H9 (cell line): ENCODE measurements at regions not wholly inside any gene's neighbourhood (a gene's known extent, or its start where the extent isn't known, plus 50 kb on each side); places are given as distances from the start of the nearest gene placed in this dataset.

ENCODE experiments used
- DNase-seq: peaks from one replicate; pipeline ENCODE4 v3.0.0-alpha.2; 2017
- H2AFZ ChIP-seq: one replicate; pipeline ENCODE4 v1.6.1; 2013; ENCODE audit warnings: mild to moderate bottlenecking, low read length, control low read depth, moderate library complexity
- H2AK5ac ChIP-seq: 2 replicates; pipeline ENCODE4 v1.6.1; 2013; ENCODE audit warnings: low read length, control low read depth, mixed read lengths; ENCODE audit not compliant: insufficient read length
- H2BK120ac ChIP-seq: one replicate; pipeline ENCODE4 v1.6.1; 2013; ENCODE audit warnings: low read depth, mild to moderate bottlenecking, low read length, control low read depth, inconsistent platforms; ENCODE audit not compliant: poor library complexity, severe bottlenecking
- H2BK12ac ChIP-seq: 2 replicates; pipeline ENCODE4 v1.6.1; 2013; ENCODE audit warnings: low read length, control low read depth, mixed read lengths, low read depth; ENCODE audit not compliant: insufficient read length
- H2BK15ac ChIP-seq: 2 replicates; pipeline ENCODE4 v1.6.1; 2013; ENCODE audit warnings: low read depth, low read length, control low read depth
- H2BK20ac ChIP-seq: one replicate; pipeline ENCODE4 v1.6.1; 2013; ENCODE audit warnings: low read depth, mild to moderate bottlenecking, low read length, control low read depth, inconsistent platforms; ENCODE audit not compliant: poor library complexity, severe bottlenecking
- H2BK5ac ChIP-seq: 2 replicates; pipeline ENCODE4 v1.6.1; 2013; ENCODE audit warnings: low read length, control low read depth, mixed read lengths; ENCODE audit not compliant: insufficient read length
- H3K14ac ChIP-seq: 2 replicates; pipeline ENCODE4 v1.6.1; 2013; ENCODE audit warnings: low read length, control low read depth; ENCODE audit not compliant: insufficient read depth
- H3K18ac ChIP-seq: 2 replicates; pipeline ENCODE4 v1.6.1; 2013; ENCODE audit warnings: low read depth, mild to moderate bottlenecking, mixed read lengths, low read length, control low read depth; ENCODE audit not compliant: insufficient read length
- H3K23ac ChIP-seq: 2 replicates; pipeline ENCODE4 v1.6.1; 2013; ENCODE audit warnings: low read length, control low read depth, mixed read lengths, low read depth; ENCODE audit not compliant: insufficient read length
- H3K23me2 ChIP-seq: 2 replicates; pipeline ENCODE4 v1.6.1; 2013; ENCODE audit warnings: low read depth, mild to moderate bottlenecking, mixed read lengths, low read length, control low read depth; ENCODE audit not compliant: insufficient read length, poor library complexity, severe bottlenecking
- H3K27ac ChIP-seq: 2 replicates; pipeline ENCODE4 v1.5.1; 2013; ENCODE audit warnings: low read length, control low read depth, mixed read lengths, low read depth; ENCODE audit not compliant: insufficient read length
- H3K27me3 ChIP-seq: 2 replicates; pipeline ENCODE4 v1.6.1; 2013; ENCODE audit warnings: low read length, control low read depth, inconsistent platforms; ENCODE audit not compliant: insufficient read depth
- H3K4ac ChIP-seq: 2 replicates; pipeline ENCODE4 v1.6.1; 2013; ENCODE audit warnings: low read depth, mild to moderate bottlenecking, control low read depth, inconsistent platforms, low read length, moderate library complexity
- H3K4me1 ChIP-seq: 2 replicates; pipeline ENCODE4 v1.6.1; 2013; ENCODE audit warnings: low read length, control low read depth, inconsistent platforms; ENCODE audit not compliant: insufficient read depth
- H3K4me2 ChIP-seq: 2 replicates; pipeline ENCODE4 v1.6.1; 2013; ENCODE audit warnings: low read length, control low read depth, mixed read lengths; ENCODE audit not compliant: insufficient read length, insufficient read depth
- H3K56ac ChIP-seq: 2 replicates; pipeline ENCODE4 v1.6.1; 2013; ENCODE audit warnings: low read depth, mild to moderate bottlenecking, mixed read lengths, low read length, control low read depth; ENCODE audit not compliant: insufficient read length
- H3K79me1 ChIP-seq: 2 replicates; pipeline ENCODE4 v1.6.1; 2013; ENCODE audit warnings: low read depth, mild to moderate bottlenecking, moderate library complexity, low read length, control low read depth, inconsistent platforms; ENCODE audit not compliant: insufficient read depth, poor library complexity, severe bottlenecking
- H3K79me2 ChIP-seq: 2 replicates; pipeline ENCODE4 v1.6.1; 2013; ENCODE audit warnings: low read length, control low read depth, inconsistent platforms; ENCODE audit not compliant: insufficient read depth
- H3K9ac ChIP-seq: 2 replicates; pipeline ENCODE4 v1.6.1; 2013; ENCODE audit warnings: low read length, control low read depth, mixed read lengths; ENCODE audit not compliant: insufficient read length; ENCODE audit errors: extremely low read depth
- H3K9me3 ChIP-seq: one replicate; pipeline ENCODE4 v1.6.1; 2013; ENCODE audit warnings: low read depth, low read length, inconsistent platforms; ENCODE audit not compliant: control insufficient read depth
- H3T11ph ChIP-seq: one replicate; pipeline ENCODE4 v1.6.1; 2013; ENCODE audit warnings: mild to moderate bottlenecking, low read length, control low read depth, inconsistent platforms
- H4K20me1 ChIP-seq: one replicate; pipeline ENCODE4 v1.6.1; 2013; ENCODE audit not compliant: control insufficient read depth, insufficient read length, insufficient read depth
- H4K5ac ChIP-seq: 2 replicates; pipeline ENCODE4 v1.6.1; 2013; ENCODE audit warnings: low read depth, mild to moderate bottlenecking, mixed read lengths, low read length, control low read depth; ENCODE audit not compliant: insufficient read length
- H4K8ac ChIP-seq: replicated peaks from 2 replicates; pipeline ENCODE4 v1.6.1; 2013; ENCODE audit warnings: low read length, control low read depth, mixed read lengths, low read depth; ENCODE audit not compliant: insufficient read length
- H4K91ac ChIP-seq: 2 replicates; pipeline ENCODE4 v1.6.1; 2013; ENCODE audit warnings: low read depth, mild to moderate bottlenecking, moderate library complexity, mixed read lengths, low read length, control low read depth; ENCODE audit not compliant: insufficient read length
- H3K27ac Mint-ChIP-seq, 3 experiments: 2 replicates in 2 of 3; 3 replicates in 1 of 3; pipeline ENCODE4 v1.8.0; 2020 to 2021; ENCODE audit warnings: mixed read lengths in 3 of 3, mild to moderate bottlenecking in 1 of 3, moderate library complexity in 1 of 3
- H3K27me3 Mint-ChIP-seq: 2 replicates; pipeline ENCODE4 v1.8.0; 2021; ENCODE audit warnings: low read depth, mild to moderate bottlenecking, moderate library complexity, mixed read lengths
- H3K36me3 Mint-ChIP-seq, 3 experiments: 2 replicates in 2 of 3; 3 replicates in 1 of 3; pipeline ENCODE4 v1.8.0; 2020 to 2021; ENCODE audit warnings: low read depth in 3 of 3, mixed read lengths in 3 of 3; ENCODE audit not compliant: insufficient read depth in 1 of 3
- H3K4me1 Mint-ChIP-seq, 2 experiments: 2 replicates each; pipeline ENCODE4 v1.8.0; 2020; ENCODE audit warnings: mixed read lengths in 2 of 2
- H3K4me3 Mint-ChIP-seq, 2 experiments: 2 replicates in 1 of 2; 3 replicates in 1 of 2; pipeline ENCODE4 v1.8.0; 2020 to 2021; ENCODE audit warnings: mild to moderate bottlenecking in 2 of 2, mixed read lengths in 2 of 2, moderate library complexity in 1 of 2
- H3K9me3 Mint-ChIP-seq, 2 experiments: 2 replicates in 1 of 2; 3 replicates in 1 of 2; pipeline ENCODE4 v1.8.0; 2020; ENCODE audit warnings: mild to moderate bottlenecking in 2 of 2, mixed read lengths in 2 of 2, moderate library complexity in 1 of 2
- CTCF ChIP-seq: fragments of 200-600 bp; sonication (generic); conservative IDR thresholded peaks from 3 replicates; pipeline ENCODE4 v1.8.0; 2021; ENCODE audit warnings: antibody characterized with exemption, mild to moderate bottlenecking
- WGBS: extraction: QIAGEN DNeasy Blood & Tissue Kit; methylation state at CpG from one replicate; pipeline ENCODE4 v1.1.7; 2013; ENCODE audit warnings: missing lambda C conversion rate, low lambda C conversion rate, mixed read lengths; ENCODE audit not compliant: insufficient read length; ENCODE audit errors: extremely low coverage; 5-methylcytosine and 5-hydroxymethylcytosine counted together

- no peaks in the 10 kb centered on the region for H3K9me3 Mint-ChIP-seq
- DNase-seq: no peak
Measured at GRCh38 chr5:20683241-20683940, 695.4 kb upstream of the CDH18 start.

More at GRCh38 chr5:20683241-20683940, 695.4 kb upstream of the CDH18 start:
- no peaks in the 10 kb centered on the region for H3K79me2 ChIP-seq
- H4K5ac ChIP-seq: no peak overlapping the region
- H3K56ac ChIP-seq: no peak overlapping the region
- H2BK5ac ChIP-seq: no peak overlapping the region
- no peaks in the 10 kb centered on the region for H3K79me1 ChIP-seq
- Mint-ChIP-seq H3K36me3 (no peaks in the 10 kb centered on the region), H3K27me3 (no peaks in the 10 kb centered on the region), H3K4me1 (peaks cover 9 to 17% of the 10 kb centered on the region in 2 experiments), H3K27ac (no peak overlapping the region), H3K4me3 (no peak overlapping the region)
- H2AFZ ChIP-seq: no peak overlapping the region
- no peaks in the 10 kb centered on the region for H3K9me3 ChIP-seq
- H3K4me2 ChIP-seq: no peak overlapping the region
- no peak overlapping the region for H4K8ac ChIP-seq
- H2BK120ac ChIP-seq: no peak overlapping the region
- no peak overlapping the region for H3K4ac ChIP-seq
- no peak for TF ChIP-seq CTCF
- H3K9ac ChIP-seq: no peak overlapping the region
- no peaks in the 10 kb centered on the region for H3K23me2 ChIP-seq
- H2AK5ac ChIP-seq: no peak overlapping the region
- H2BK20ac ChIP-seq: no peak overlapping the region
- H3T11ph ChIP-seq: no peak overlapping the region
- H3K23ac ChIP-seq: no peak overlapping the region
- no CpG with 5 or more reads among the region's 5 CpGs for WGBS
- no peak overlapping the region for H2BK15ac ChIP-seq
- no peak overlapping the region for H3K27ac ChIP-seq
- no peak overlapping the region for H3K14ac ChIP-seq
- no peaks in the 10 kb centered on the region for H4K20me1 ChIP-seq
- no peak overlapping the region for H3K18ac ChIP-seq
- no peaks in the 10 kb centered on the region for H3K27me3 ChIP-seq
- no peak overlapping the region for H4K91ac ChIP-seq
- no peak overlapping the region for H2BK12ac ChIP-seq
- H3K4me1 ChIP-seq: no peaks in the 10 kb centered on the region; the same call in 1 of the 2 replicates
